H9 (cell line): ENCODE measurements at regions not wholly inside any gene's neighbourhood (a gene's known extent, or its start where the extent isn't known, plus 50 kb on each side); places are given as distances from the start of the nearest gene placed in this dataset.

Source experiments
- DNase-seq: peaks from one replicate; pipeline ENCODE4 v3.0.0-alpha.2; 2017
- H2AFZ ChIP-seq: one replicate; pipeline ENCODE4 v1.6.1; 2013; ENCODE audit warnings: mild to moderate bottlenecking, low read length, control low read depth, moderate library complexity
- H2AK5ac ChIP-seq: 2 replicates; pipeline ENCODE4 v1.6.1; 2013; ENCODE audit warnings: low read length, control low read depth, mixed read lengths; ENCODE audit not compliant: insufficient read length
- H2BK120ac ChIP-seq: one replicate; pipeline ENCODE4 v1.6.1; 2013; ENCODE audit warnings: low read depth, mild to moderate bottlenecking, low read length, control low read depth, inconsistent platforms; ENCODE audit not compliant: poor library complexity, severe bottlenecking
- H2BK12ac ChIP-seq: 2 replicates; pipeline ENCODE4 v1.6.1; 2013; ENCODE audit warnings: low read length, control low read depth, mixed read lengths, low read depth; ENCODE audit not compliant: insufficient read length
- H2BK15ac ChIP-seq: 2 replicates; pipeline ENCODE4 v1.6.1; 2013; ENCODE audit warnings: low read depth, low read length, control low read depth
- H2BK20ac ChIP-seq: one replicate; pipeline ENCODE4 v1.6.1; 2013; ENCODE audit warnings: low read depth, mild to moderate bottlenecking, low read length, control low read depth, inconsistent platforms; ENCODE audit not compliant: poor library complexity, severe bottlenecking
- H2BK5ac ChIP-seq: 2 replicates; pipeline ENCODE4 v1.6.1; 2013; ENCODE audit warnings: low read length, control low read depth, mixed read lengths; ENCODE audit not compliant: insufficient read length
- H3K14ac ChIP-seq: 2 replicates; pipeline ENCODE4 v1.6.1; 2013; ENCODE audit warnings: low read length, control low read depth; ENCODE audit not compliant: insufficient read depth
- H3K18ac ChIP-seq: 2 replicates; pipeline ENCODE4 v1.6.1; 2013; ENCODE audit warnings: low read depth, mild to moderate bottlenecking, mixed read lengths, low read length, control low read depth; ENCODE audit not compliant: insufficient read length
- H3K23ac ChIP-seq: 2 replicates; pipeline ENCODE4 v1.6.1; 2013; ENCODE audit warnings: low read length, control low read depth, mixed read lengths, low read depth; ENCODE audit not compliant: insufficient read length
- H3K23me2 ChIP-seq: 2 replicates; pipeline ENCODE4 v1.6.1; 2013; ENCODE audit warnings: low read depth, mild to moderate bottlenecking, mixed read lengths, low read length, control low read depth; ENCODE audit not compliant: insufficient read length, poor library complexity, severe bottlenecking
- H3K27ac ChIP-seq: 2 replicates; pipeline ENCODE4 v1.5.1; 2013; ENCODE audit warnings: low read length, control low read depth, mixed read lengths, low read depth; ENCODE audit not compliant: insufficient read length
- H3K27me3 ChIP-seq: 2 replicates; pipeline ENCODE4 v1.6.1; 2013; ENCODE audit warnings: low read length, control low read depth, inconsistent platforms; ENCODE audit not compliant: insufficient read depth
- H3K4ac ChIP-seq: 2 replicates; pipeline ENCODE4 v1.6.1; 2013; ENCODE audit warnings: low read depth, mild to moderate bottlenecking, control low read depth, inconsistent platforms, low read length, moderate library complexity
- H3K4me1 ChIP-seq: 2 replicates; pipeline ENCODE4 v1.6.1; 2013; ENCODE audit warnings: low read length, control low read depth, inconsistent platforms; ENCODE audit not compliant: insufficient read depth
- H3K4me2 ChIP-seq: 2 replicates; pipeline ENCODE4 v1.6.1; 2013; ENCODE audit warnings: low read length, control low read depth, mixed read lengths; ENCODE audit not compliant: insufficient read length, insufficient read depth
- H3K56ac ChIP-seq: 2 replicates; pipeline ENCODE4 v1.6.1; 2013; ENCODE audit warnings: low read depth, mild to moderate bottlenecking, mixed read lengths, low read length, control low read depth; ENCODE audit not compliant: insufficient read length
- H3K79me1 ChIP-seq: 2 replicates; pipeline ENCODE4 v1.6.1; 2013; ENCODE audit warnings: low read depth, mild to moderate bottlenecking, moderate library complexity, low read length, control low read depth, inconsistent platforms; ENCODE audit not compliant: insufficient read depth, poor library complexity, severe bottlenecking
- H3K79me2 ChIP-seq: 2 replicates; pipeline ENCODE4 v1.6.1; 2013; ENCODE audit warnings: low read length, control low read depth, inconsistent platforms; ENCODE audit not compliant: insufficient read depth
- H3K9ac ChIP-seq: 2 replicates; pipeline ENCODE4 v1.6.1; 2013; ENCODE audit warnings: low read length, control low read depth, mixed read lengths; ENCODE audit not compliant: insufficient read length; ENCODE audit errors: extremely low read depth
- H3K9me3 ChIP-seq: one replicate; pipeline ENCODE4 v1.6.1; 2013; ENCODE audit warnings: low read depth, low read length, inconsistent platforms; ENCODE audit not compliant: control insufficient read depth
- H3T11ph ChIP-seq: one replicate; pipeline ENCODE4 v1.6.1; 2013; ENCODE audit warnings: mild to moderate bottlenecking, low read length, control low read depth, inconsistent platforms
- H4K20me1 ChIP-seq: one replicate; pipeline ENCODE4 v1.6.1; 2013; ENCODE audit not compliant: control insufficient read depth, insufficient read length, insufficient read depth
- H4K5ac ChIP-seq: 2 replicates; pipeline ENCODE4 v1.6.1; 2013; ENCODE audit warnings: low read depth, mild to moderate bottlenecking, mixed read lengths, low read length, control low read depth; ENCODE audit not compliant: insufficient read length
- H4K8ac ChIP-seq: replicated peaks from 2 replicates; pipeline ENCODE4 v1.6.1; 2013; ENCODE audit warnings: low read length, control low read depth, mixed read lengths, low read depth; ENCODE audit not compliant: insufficient read length
- H4K91ac ChIP-seq: 2 replicates; pipeline ENCODE4 v1.6.1; 2013; ENCODE audit warnings: low read depth, mild to moderate bottlenecking, moderate library complexity, mixed read lengths, low read length, control low read depth; ENCODE audit not compliant: insufficient read length
- H3K27ac Mint-ChIP-seq, 3 experiments: 2 replicates in 2 of 3; 3 replicates in 1 of 3; pipeline ENCODE4 v1.8.0; 2020 to 2021; ENCODE audit warnings: mixed read lengths in 3 of 3, mild to moderate bottlenecking in 1 of 3, moderate library complexity in 1 of 3
- H3K27me3 Mint-ChIP-seq: 2 replicates; pipeline ENCODE4 v1.8.0; 2021; ENCODE audit warnings: low read depth, mild to moderate bottlenecking, moderate library complexity, mixed read lengths
- H3K36me3 Mint-ChIP-seq, 3 experiments: 2 replicates in 2 of 3; 3 replicates in 1 of 3; pipeline ENCODE4 v1.8.0; 2020 to 2021; ENCODE audit warnings: low read depth in 3 of 3, mixed read lengths in 3 of 3; ENCODE audit not compliant: insufficient read depth in 1 of 3
- H3K4me1 Mint-ChIP-seq, 2 experiments: 2 replicates each; pipeline ENCODE4 v1.8.0; 2020; ENCODE audit warnings: mixed read lengths in 2 of 2
- H3K4me3 Mint-ChIP-seq, 2 experiments: 2 replicates in 1 of 2; 3 replicates in 1 of 2; pipeline ENCODE4 v1.8.0; 2020 to 2021; ENCODE audit warnings: mild to moderate bottlenecking in 2 of 2, mixed read lengths in 2 of 2, moderate library complexity in 1 of 2
- H3K9me3 Mint-ChIP-seq, 2 experiments: 2 replicates in 1 of 2; 3 replicates in 1 of 2; pipeline ENCODE4 v1.8.0; 2020; ENCODE audit warnings: mild to moderate bottlenecking in 2 of 2, mixed read lengths in 2 of 2, moderate library complexity in 1 of 2
- WGBS: extraction: QIAGEN DNeasy Blood & Tissue Kit; methylation state at CpG from one replicate; pipeline ENCODE4 v1.1.7; 2013; ENCODE audit warnings: missing lambda C conversion rate, low lambda C conversion rate, mixed read lengths; ENCODE audit not compliant: insufficient read length; ENCODE audit errors: extremely low coverage; 5-methylcytosine and 5-hydroxymethylcytosine counted together
- TF ChIP-seq, protein P1 (sequence below): fragments of 200-600 bp; sonication (generic); conservative IDR thresholded peaks from 3 replicates; pipeline ENCODE4 v1.8.0; 2021; ENCODE audit warnings: antibody characterized with exemption, mild to moderate bottlenecking

DNA sequence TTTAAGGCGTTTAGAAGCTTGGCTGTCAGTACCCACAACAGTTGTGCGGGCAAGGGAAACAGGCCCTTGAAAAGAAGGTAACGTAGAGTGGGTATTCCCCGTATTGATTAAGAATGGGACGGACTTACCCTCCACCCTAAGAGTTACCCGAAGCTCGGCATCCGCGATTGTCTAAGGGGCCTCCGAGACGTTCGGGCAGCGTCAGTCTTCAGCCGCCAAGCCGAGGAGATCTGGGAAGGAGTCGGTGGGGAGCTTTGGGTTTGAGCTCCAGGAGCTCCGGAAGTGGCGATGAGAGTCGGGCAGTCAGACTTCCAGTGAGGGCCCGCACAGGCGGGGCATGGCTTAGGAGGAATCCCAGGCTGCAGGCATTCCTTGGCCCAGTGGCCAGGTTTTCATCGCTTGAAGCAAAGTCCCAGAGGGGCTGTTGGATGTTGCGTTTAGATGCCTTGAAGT is 748.2 kb upstream of the ADGRB3 start:
- H2AFZ ChIP-seq = no peak overlapping the region
- H3K56ac ChIP-seq = no peak overlapping the region
- no peaks in the 10 kb centered on the region for H3K9me3 ChIP-seq
- H3K14ac ChIP-seq = no peak overlapping the region
- H4K20me1 ChIP-seq = no peaks in the 10 kb centered on the region
- H3K27ac ChIP-seq = no peak overlapping the region
- no peak overlapping the region for H3K4ac ChIP-seq
- H3K4me2 ChIP-seq = no peak overlapping the region
- no peak overlapping the region for H2BK15ac ChIP-seq
- Mint-ChIP-seq H3K4me1 (peaks cover 11% of the 10 kb centered on the region in 2 experiments), H3K4me3 (no peak overlapping the region), H3K9me3 (peaks cover 0 to 8% of the 10 kb centered on the region in 2 experiments; a peak in 4 of 5 replicates), H3K27me3 (no peaks in the 10 kb centered on the region), H3K27ac (no peak overlapping the region), H3K36me3 (peaks cover 0 to 16% (median 2%) of the 10 kb centered on the region in 3 experiments; a peak in 3 of 7 replicates)
- no peak overlapping the region for H4K5ac ChIP-seq
- WGBS = no CpG with 5 or more reads among the region's 23 CpGs
- no peak overlapping the region for H4K8ac ChIP-seq
- no peak overlapping the region for H3K18ac ChIP-seq
- H2AK5ac ChIP-seq = no peak overlapping the region
- H2BK120ac ChIP-seq = no peak overlapping the region
- H3K79me1 ChIP-seq = no peaks in the 10 kb centered on the region
- TF ChIP-seq, protein P1, sequence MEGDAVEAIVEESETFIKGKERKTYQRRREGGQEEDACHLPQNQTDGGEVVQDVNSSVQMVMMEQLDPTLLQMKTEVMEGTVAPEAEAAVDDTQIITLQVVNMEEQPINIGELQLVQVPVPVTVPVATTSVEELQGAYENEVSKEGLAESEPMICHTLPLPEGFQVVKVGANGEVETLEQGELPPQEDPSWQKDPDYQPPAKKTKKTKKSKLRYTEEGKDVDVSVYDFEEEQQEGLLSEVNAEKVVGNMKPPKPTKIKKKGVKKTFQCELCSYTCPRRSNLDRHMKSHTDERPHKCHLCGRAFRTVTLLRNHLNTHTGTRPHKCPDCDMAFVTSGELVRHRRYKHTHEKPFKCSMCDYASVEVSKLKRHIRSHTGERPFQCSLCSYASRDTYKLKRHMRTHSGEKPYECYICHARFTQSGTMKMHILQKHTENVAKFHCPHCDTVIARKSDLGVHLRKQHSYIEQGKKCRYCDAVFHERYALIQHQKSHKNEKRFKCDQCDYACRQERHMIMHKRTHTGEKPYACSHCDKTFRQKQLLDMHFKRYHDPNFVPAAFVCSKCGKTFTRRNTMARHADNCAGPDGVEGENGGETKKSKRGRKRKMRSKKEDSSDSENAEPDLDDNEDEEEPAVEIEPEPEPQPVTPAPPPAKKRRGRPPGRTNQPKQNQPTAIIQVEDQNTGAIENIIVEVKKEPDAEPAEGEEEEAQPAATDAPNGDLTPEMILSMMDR = no peak
- no peak overlapping the region for H2BK12ac ChIP-seq
- no peak overlapping the region for H2BK20ac ChIP-seq
- H3K9ac ChIP-seq = no peak overlapping the region
- no peak overlapping the region for H2BK5ac ChIP-seq
- H3T11ph ChIP-seq = no peak overlapping the region
- H3K4me1 ChIP-seq = no peaks in the 10 kb centered on the region
- no peak for DNase-seq
- no peaks in the 10 kb centered on the region for H3K23me2 ChIP-seq
- no peak overlapping the region for H4K91ac ChIP-seq
- H3K23ac ChIP-seq = no peak overlapping the region
- H3K27me3 ChIP-seq = no peaks in the 10 kb centered on the region
- no peaks in the 10 kb centered on the region for H3K79me2 ChIP-seq
